Liver (tissue), 8 donors: ENCODE measurements at regions not wholly inside any gene's neighbourhood (a gene's known extent, or its start where the extent isn't known, plus 50 kb on each side); places are given as distances from the start of the nearest gene placed in this dataset.

Experiments used
- DNase-seq: peaks from one replicate; pipeline ENCODE4 v3.0.0-alpha.2; 2017; ENCODE audit warnings: low spot score
- H3K27ac ChIP-seq, 2 donors: one replicate each; pipeline ENCODE4 v1.7.0; 2013; ENCODE audit warnings: inconsistent platforms in 2 of 2, low read length in 2 of 2, control low read depth in 1 of 2, low read depth in 1 of 2, mild to moderate bottlenecking in 1 of 2
- H3K27me3 ChIP-seq, 4 donors: one replicate each; pipeline versions ENCODE4 v1.6.1 to v1.7.0; 2013; ENCODE audit warnings: low read length in 3 of 4, inconsistent platforms in 1 of 4, mild to moderate bottlenecking in 1 of 4, moderate library complexity in 1 of 4; ENCODE audit not compliant: control insufficient read depth in 4 of 4, insufficient read depth in 4 of 4
- H3K36me3 ChIP-seq, 4 donors: one replicate each; pipeline versions ENCODE4 v1.6.1 to v1.7.0; 2013; ENCODE audit warnings: low read length in 3 of 4, mild to moderate bottlenecking in 3 of 4, low read depth in 1 of 4, moderate library complexity in 1 of 4; ENCODE audit not compliant: control insufficient read depth in 4 of 4, insufficient read depth in 3 of 4
- H3K4me1 ChIP-seq, 4 donors: one replicate each; pipeline versions ENCODE4 v1.6.1 to v1.7.0; 2013; ENCODE audit warnings: low read length in 3 of 4, mild to moderate bottlenecking in 3 of 4, moderate library complexity in 1 of 4; ENCODE audit not compliant: control insufficient read depth in 4 of 4, insufficient read depth in 4 of 4
- H3K4me3 ChIP-seq, 3 donors: one replicate each; pipeline versions ENCODE4 v1.6.1 to v1.7.0; 2013; ENCODE audit warnings: low read length in 3 of 3, control low read depth in 1 of 3, low read depth in 1 of 3, mild to moderate bottlenecking in 1 of 3
- H3K9ac ChIP-seq, 2 donors: one replicate each; pipeline ENCODE4 v1.7.0; 2013; ENCODE audit warnings: low read length in 2 of 2, mild to moderate bottlenecking in 2 of 2, moderate library complexity in 2 of 2, control low read depth in 1 of 2, low read depth in 1 of 2
- H3K9me3 ChIP-seq, 4 donors: one replicate each; pipeline versions ENCODE4 v1.6.1 to v1.7.0; 2013; ENCODE audit warnings: low read length in 3 of 4; ENCODE audit not compliant: control insufficient read depth in 4 of 4
- EGR1 ChIP-seq, 2 donors: IDR thresholded peaks; 2 replicates each; pipeline ENCODE4 v1.6.1; 2016 to 2018; ENCODE audit warnings: antibody characterized with exemption in 2 of 2, low read depth in 2 of 2
- FOXA1 ChIP-seq: IDR thresholded peaks from 2 replicates; pipeline ENCODE4 v1.6.1; 2016; ENCODE audit warnings: antibody characterized with exemption
- FOXA2 ChIP-seq: IDR thresholded peaks from 2 replicates; pipeline ENCODE4 v1.6.1; 2016; ENCODE audit warnings: antibody characterized with exemption
- GABPA ChIP-seq, 2 donors: IDR thresholded peaks in 1 of 2; conservative IDR thresholded peaks in 1 of 2; 2 replicates each; pipeline ENCODE4 v1.6.1; 2016; ENCODE audit warnings: antibody characterized with exemption in 2 of 2, mild to moderate bottlenecking in 1 of 2, moderate library complexity in 1 of 2
- HNF4A ChIP-seq, 2 donors: conservative IDR thresholded peaks; 2 replicates each; pipeline ENCODE4 v1.6.1; 2016; ENCODE audit warnings: antibody characterized with exemption in 2 of 2, mild to moderate bottlenecking in 2 of 2
- HNF4G ChIP-seq: IDR thresholded peaks from 2 replicates; pipeline ENCODE4 v1.6.1; 2016; ENCODE audit warnings: antibody characterized with exemption
- NR2F2 ChIP-seq: IDR thresholded peaks from 2 replicates; pipeline ENCODE4 v1.6.1; 2016; ENCODE audit warnings: antibody characterized with exemption
- RAD21 ChIP-seq, 2 donors: IDR thresholded peaks; 2 replicates each; pipeline ENCODE4 v1.6.1; 2016; ENCODE audit warnings: antibody characterized with exemption in 2 of 2, mild to moderate bottlenecking in 2 of 2
- RXRA ChIP-seq, 2 donors: IDR thresholded peaks; 2 replicates each; pipeline ENCODE4 v1.6.1; 2017 to 2018; ENCODE audit warnings: antibody characterized with exemption in 2 of 2, mild to moderate bottlenecking in 1 of 2
- TAF1 ChIP-seq: conservative IDR thresholded peaks from 2 replicates; pipeline ENCODE4 v1.6.1; 2016; ENCODE audit warnings: antibody characterized with exemption, mild to moderate bottlenecking
- WGBS: extraction: QIAGEN DNeasy Blood & Tissue Kit; methylation state at CpG from one replicate; pipeline ENCODE4 v1.1.7; 2013; 5-methylcytosine and 5-hydroxymethylcytosine counted together
- TF ChIP-seq, protein P1 (sequence below): fragments of 150-350 bp; IDR thresholded peaks from 2 replicates; pipeline ENCODE4 v1.5.1; 2017; ENCODE audit warnings: improper control_type of control experiment, low read depth, low read length; ENCODE audit not compliant: missing input control
- TF ChIP-seq, protein P2 (sequence below): IDR thresholded peaks from 2 replicates; pipeline ENCODE4 v1.6.1; 2016; ENCODE audit warnings: antibody characterized with exemption
- TF ChIP-seq, protein P3 (sequence below): IDR thresholded peaks from 2 replicates; pipeline ENCODE4 v1.6.1; 2016; ENCODE audit warnings: antibody characterized with exemption
- TF ChIP-seq, protein P4 (sequence below): IDR thresholded peaks from 2 replicates; pipeline ENCODE4 v1.6.1; 2016; ENCODE audit warnings: antibody characterized with exemption, mild to moderate bottlenecking
- TF ChIP-seq, protein P5 (sequence below): IDR thresholded peaks from 2 replicates; pipeline ENCODE4 v1.6.1; 2016; ENCODE audit warnings: antibody characterized with exemption
- donor health status: healthy.
- donor health status: healthy.
- donor health status: healthy.
- donor health status: healthy.
- donor health status: healthy.

DNA sequence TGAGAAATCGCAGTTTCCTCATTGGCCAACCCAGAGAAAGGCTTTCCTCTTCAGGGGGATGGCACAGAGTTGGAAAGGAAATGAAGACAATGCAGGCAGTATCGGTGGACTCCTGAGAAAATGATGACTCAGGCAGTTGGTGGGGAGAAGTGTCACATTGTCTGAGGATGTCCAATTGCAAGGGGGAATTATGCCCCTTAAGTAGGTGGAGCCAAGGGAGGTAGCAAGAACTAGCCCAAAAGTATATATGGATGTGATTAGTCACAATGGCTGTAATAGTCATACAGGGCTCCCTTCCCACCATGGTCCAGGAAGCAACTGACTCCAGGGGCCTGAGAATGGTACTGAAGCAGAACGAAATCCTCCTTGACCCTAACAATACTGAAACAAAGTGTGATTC lies 58.3 kb upstream of the EGFR start:
- Histone ChIP-seq H3K27ac (no peak overlapping the region), H3K9ac (no peak overlapping the region), H3K36me3 (no peaks in the 10 kb centered on the region), H3K4me3 (no peak overlapping the region), H3K4me1 (no peaks in the 10 kb centered on the region), H3K27me3 (no peaks in the 10 kb centered on the region), H3K9me3 (no peaks in the 10 kb centered on the region)
- WGBS: 87% methylated on average over 3 of the region's 3 CpGs
- no peak for DNase-seq
- TF ChIP-seq, protein P1, sequence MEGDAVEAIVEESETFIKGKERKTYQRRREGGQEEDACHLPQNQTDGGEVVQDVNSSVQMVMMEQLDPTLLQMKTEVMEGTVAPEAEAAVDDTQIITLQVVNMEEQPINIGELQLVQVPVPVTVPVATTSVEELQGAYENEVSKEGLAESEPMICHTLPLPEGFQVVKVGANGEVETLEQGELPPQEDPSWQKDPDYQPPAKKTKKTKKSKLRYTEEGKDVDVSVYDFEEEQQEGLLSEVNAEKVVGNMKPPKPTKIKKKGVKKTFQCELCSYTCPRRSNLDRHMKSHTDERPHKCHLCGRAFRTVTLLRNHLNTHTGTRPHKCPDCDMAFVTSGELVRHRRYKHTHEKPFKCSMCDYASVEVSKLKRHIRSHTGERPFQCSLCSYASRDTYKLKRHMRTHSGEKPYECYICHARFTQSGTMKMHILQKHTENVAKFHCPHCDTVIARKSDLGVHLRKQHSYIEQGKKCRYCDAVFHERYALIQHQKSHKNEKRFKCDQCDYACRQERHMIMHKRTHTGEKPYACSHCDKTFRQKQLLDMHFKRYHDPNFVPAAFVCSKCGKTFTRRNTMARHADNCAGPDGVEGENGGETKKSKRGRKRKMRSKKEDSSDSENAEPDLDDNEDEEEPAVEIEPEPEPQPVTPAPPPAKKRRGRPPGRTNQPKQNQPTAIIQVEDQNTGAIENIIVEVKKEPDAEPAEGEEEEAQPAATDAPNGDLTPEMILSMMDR: no peak
- TF ChIP-seq, protein P2, sequence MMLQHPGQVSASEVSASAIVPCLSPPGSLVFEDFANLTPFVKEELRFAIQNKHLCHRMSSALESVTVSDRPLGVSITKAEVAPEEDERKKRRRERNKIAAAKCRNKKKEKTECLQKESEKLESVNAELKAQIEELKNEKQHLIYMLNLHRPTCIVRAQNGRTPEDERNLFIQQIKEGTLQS: no peak

DNA sequence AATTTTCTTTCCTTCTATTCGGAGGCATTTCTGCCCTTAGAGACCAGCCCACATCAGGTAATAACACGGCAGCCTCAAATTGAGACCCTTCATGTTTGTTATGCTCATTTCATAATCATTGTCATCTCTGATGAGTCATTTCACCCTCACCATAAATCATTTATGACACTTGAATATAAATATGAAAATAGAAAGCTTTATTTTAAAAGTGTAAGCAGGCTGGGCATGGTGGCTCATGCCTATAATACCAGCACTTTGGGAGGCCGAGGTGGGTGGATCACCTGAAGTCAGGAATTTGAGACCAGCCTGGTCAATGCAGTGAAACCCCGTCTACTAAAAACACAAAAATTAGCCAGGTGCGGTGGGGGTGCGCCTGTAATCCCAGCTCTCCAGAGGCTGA lies 57.4 kb upstream of the EGFR start:
- no peaks in the 10 kb centered on the region for H3K27me3 ChIP-seq
- 84% methylated on average over 6 of the region's 6 CpGs for WGBS
- no peak for DNase-seq
- no peaks in the 10 kb centered on the region for H3K4me1 ChIP-seq
- no peak overlapping the region for H3K27ac ChIP-seq
- H3K36me3 ChIP-seq: no peaks in the 10 kb centered on the region
- TF ChIP-seq NR2F2: no peak
- TF ChIP-seq GABPA (IDR thresholded peaks at IDR 0.05 in 1 of 2, conservative IDR thresholded peaks at IDR 0.05 in 1 of 2): no peak
- TF ChIP-seq RXRA (IDR thresholded peaks at IDR 0.05): no peak
- TF ChIP-seq TAF1: no peak
- TF ChIP-seq EGR1 (IDR thresholded peaks at IDR 0.05; ENCODE audit: low read depth in 2 of 2): no peak
- TF ChIP-seq, protein P1: no peak
- TF ChIP-seq HNF4G: no peak
- TF ChIP-seq HNF4A (conservative IDR thresholded peaks at IDR 0.05): no peak
- TF ChIP-seq FOXA2: no peak
- TF ChIP-seq FOXA1: no peak
- TF ChIP-seq RAD21 (IDR thresholded peaks at IDR 0.05): no peak
- TF ChIP-seq, protein P3, sequence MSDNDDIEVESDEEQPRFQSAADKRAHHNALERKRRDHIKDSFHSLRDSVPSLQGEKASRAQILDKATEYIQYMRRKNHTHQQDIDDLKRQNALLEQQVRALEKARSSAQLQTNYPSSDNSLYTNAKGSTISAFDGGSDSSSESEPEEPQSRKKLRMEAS: no peak
- TF ChIP-seq, protein P4, sequence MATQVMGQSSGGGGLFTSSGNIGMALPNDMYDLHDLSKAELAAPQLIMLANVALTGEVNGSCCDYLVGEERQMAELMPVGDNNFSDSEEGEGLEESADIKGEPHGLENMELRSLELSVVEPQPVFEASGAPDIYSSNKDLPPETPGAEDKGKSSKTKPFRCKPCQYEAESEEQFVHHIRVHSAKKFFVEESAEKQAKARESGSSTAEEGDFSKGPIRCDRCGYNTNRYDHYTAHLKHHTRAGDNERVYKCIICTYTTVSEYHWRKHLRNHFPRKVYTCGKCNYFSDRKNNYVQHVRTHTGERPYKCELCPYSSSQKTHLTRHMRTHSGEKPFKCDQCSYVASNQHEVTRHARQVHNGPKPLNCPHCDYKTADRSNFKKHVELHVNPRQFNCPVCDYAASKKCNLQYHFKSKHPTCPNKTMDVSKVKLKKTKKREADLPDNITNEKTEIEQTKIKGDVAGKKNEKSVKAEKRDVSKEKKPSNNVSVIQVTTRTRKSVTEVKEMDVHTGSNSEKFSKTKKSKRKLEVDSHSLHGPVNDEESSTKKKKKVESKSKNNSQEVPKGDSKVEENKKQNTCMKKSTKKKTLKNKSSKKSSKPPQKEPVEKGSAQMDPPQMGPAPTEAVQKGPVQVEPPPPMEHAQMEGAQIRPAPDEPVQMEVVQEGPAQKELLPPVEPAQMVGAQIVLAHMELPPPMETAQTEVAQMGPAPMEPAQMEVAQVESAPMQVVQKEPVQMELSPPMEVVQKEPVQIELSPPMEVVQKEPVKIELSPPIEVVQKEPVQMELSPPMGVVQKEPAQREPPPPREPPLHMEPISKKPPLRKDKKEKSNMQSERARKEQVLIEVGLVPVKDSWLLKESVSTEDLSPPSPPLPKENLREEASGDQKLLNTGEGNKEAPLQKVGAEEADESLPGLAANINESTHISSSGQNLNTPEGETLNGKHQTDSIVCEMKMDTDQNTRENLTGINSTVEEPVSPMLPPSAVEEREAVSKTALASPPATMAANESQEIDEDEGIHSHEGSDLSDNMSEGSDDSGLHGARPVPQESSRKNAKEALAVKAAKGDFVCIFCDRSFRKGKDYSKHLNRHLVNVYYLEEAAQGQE: no peak
- TF ChIP-seq, protein P5, sequence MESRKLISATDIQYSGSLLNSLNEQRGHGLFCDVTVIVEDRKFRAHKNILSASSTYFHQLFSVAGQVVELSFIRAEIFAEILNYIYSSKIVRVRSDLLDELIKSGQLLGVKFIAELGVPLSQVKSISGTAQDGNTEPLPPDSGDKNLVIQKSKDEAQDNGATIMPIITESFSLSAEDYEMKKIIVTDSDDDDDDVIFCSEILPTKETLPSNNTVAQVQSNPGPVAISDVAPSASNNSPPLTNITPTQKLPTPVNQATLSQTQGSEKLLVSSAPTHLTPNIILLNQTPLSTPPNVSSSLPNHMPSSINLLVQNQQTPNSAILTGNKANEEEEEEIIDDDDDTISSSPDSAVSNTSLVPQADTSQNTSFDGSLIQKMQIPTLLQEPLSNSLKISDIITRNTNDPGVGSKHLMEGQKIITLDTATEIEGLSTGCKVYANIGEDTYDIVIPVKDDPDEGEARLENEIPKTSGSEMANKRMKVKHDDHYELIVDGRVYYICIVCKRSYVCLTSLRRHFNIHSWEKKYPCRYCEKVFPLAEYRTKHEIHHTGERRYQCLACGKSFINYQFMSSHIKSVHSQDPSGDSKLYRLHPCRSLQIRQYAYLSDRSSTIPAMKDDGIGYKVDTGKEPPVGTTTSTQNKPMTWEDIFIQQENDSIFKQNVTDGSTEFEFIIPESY: no peak
- H3K9ac ChIP-seq: no peak overlapping the region
- no peaks in the 10 kb centered on the region for H3K9me3 ChIP-seq
- H3K4me3 ChIP-seq: no peak overlapping the region
